NCI-H128 (cell line): ENCODE measurements at regions not wholly inside any gene's neighbourhood (a gene's known extent, or its start where the extent isn't known, plus 50 kb on each side); places are given as distances from the start of the nearest gene placed in this dataset.

ENCODE experiments used
- DNase-seq: peaks from one replicate; lab custom pipeline; 2025; ENCODE audit not compliant: unreplicated experiment; lab: John Stamatoyannopoulos, UW

- DNase-seq = no peak
Observed at GRCh38 chr15:96088650-96089049, 241.8 kb upstream of the NR2F2 start.

- DNase-seq = no peak
Observed at GRCh38 chr15:96089405-96090058, 241.0 kb upstream of the NR2F2 start.

- DNase-seq = no peak
Observed at GRCh38 chr15:96092186-96092585, 238.3 kb upstream of the NR2F2 start.

GRCh38 chr15:96093063-96093462, 237.4 kb upstream of the NR2F2 start:
- no peak for DNase-seq

GRCh38 chr15:96097661-96098060, 232.8 kb upstream of the NR2F2 start:
- no peak for DNase-seq

- no peak for DNase-seq
Observed at GRCh38 chr15:96102631-96103030, 227.9 kb upstream of the NR2F2 start.

- DNase-seq = no peak
Observed at GRCh38 chr15:96106181-96106580, 224.3 kb upstream of the NR2F2 start.

GRCh38 chr15:96106628-96107027, 223.9 kb upstream of the NR2F2 start:
- DNase-seq = no peak

- no peak for DNase-seq
Observed at GRCh38 chr15:96107916-96108315, 222.6 kb upstream of the NR2F2 start.

- no peak for DNase-seq
Observed at GRCh38 chr15:96108405-96108804, 222.1 kb upstream of the NR2F2 start.

- DNase-seq = no peak
Observed at GRCh38 chr15:96109820-96110219, 220.7 kb upstream of the NR2F2 start.

GRCh38 chr15:96112018-96112417, 218.5 kb upstream of the NR2F2 start:
- no peak for DNase-seq

- DNase-seq = no peak
Observed at GRCh38 chr15:96115642-96116041, 214.9 kb upstream of the NR2F2 start.

- DNase-seq = no peak
Observed at GRCh38 chr15:96117270-96117669, 213.2 kb upstream of the NR2F2 start.

- no peak for DNase-seq
Observed at GRCh38 chr15:96119734-96120133, 210.8 kb upstream of the NR2F2 start.

- no peak for DNase-seq
Observed at GRCh38 chr15:96121086-96121920, 209.2 kb upstream of the NR2F2 start.

GRCh38 chr15:96122077-96123027, 208.1 kb upstream of the NR2F2 start:
- no peak for DNase-seq

- DNase-seq = no peak
Observed at GRCh38 chr15:96123028-96123400, 207.5 kb upstream of the NR2F2 start.

GRCh38 chr15:96123630-96124187, 206.8 kb upstream of the NR2F2 start:
- DNase-seq = no peak

- DNase-seq = no peak
Observed at GRCh38 chr15:96124436-96124835, 206.1 kb upstream of the NR2F2 start.

GRCh38 chr15:96125721-96126415, 204.6 kb upstream of the NR2F2 start:
- no peak for DNase-seq
